HG03460 (cell line): ENCODE measurements at regions not wholly inside any gene's neighbourhood (a gene's known extent, or its start where the extent isn't known, plus 50 kb on each side); places are given as distances from the start of the nearest gene placed in this dataset.

Experiments used
- ATAC-seq: cut with Tn5 transposase; IDR thresholded peaks from one replicate; pipeline ENCODE4 v1.9.1; 2021; ENCODE audit not compliant: unreplicated experiment

- no peak for ATAC-seq
These were observed 151.3 kb downstream of the MAF start for GRCh38 chr16:79449067-79449769.

GRCh38 chr16:79444572-79444971 is 156.0 kb downstream of the MAF start:
- ATAC-seq = no peak

- no peak for ATAC-seq
These were observed 160.6 kb downstream of the MAF start for GRCh38 chr16:79439901-79440300.

- ATAC-seq = no peak
These were observed 162.5 kb downstream of the MAF start for GRCh38 chr16:79437764-79438751.

- ATAC-seq = no peak
These were observed 163.7 kb downstream of the MAF start for GRCh38 chr16:79436885-79437284.

GRCh38 chr16:79434771-79435170 is 165.8 kb downstream of the MAF start:
- ATAC-seq = no peak

GRCh38 chr16:79434092-79434491 is 166.4 kb downstream of the MAF start:
- ATAC-seq = no peak

- ATAC-seq = no peak
These were observed 168.6 kb downstream of the MAF start for GRCh38 chr16:79431923-79432322.

- ATAC-seq = no peak
These were observed 170.3 kb downstream of the MAF start for GRCh38 chr16:79430191-79430678.

GRCh38 chr16:79429381-79430190 is 171.0 kb downstream of the MAF start:
- ATAC-seq = no peak

GRCh38 chr16:79426663-79427062 is 173.9 kb downstream of the MAF start:
- no peak for ATAC-seq

GRCh38 chr16:79422064-79422463 is 178.5 kb downstream of the MAF start:
- no peak for ATAC-seq

GRCh38 chr16:79421126-79421525 is 179.4 kb downstream of the MAF start:
- no peak for ATAC-seq

GRCh38 chr16:79420493-79420892 is 180.0 kb downstream of the MAF start:
- ATAC-seq = no peak

- ATAC-seq = no peak
These were observed 181.4 kb downstream of the MAF start for GRCh38 chr16:79419148-79419547.

- no peak for ATAC-seq
These were observed 182.9 kb downstream of the MAF start for GRCh38 chr16:79417601-79418008.

GRCh38 chr16:79415983-79416640 is 184.4 kb downstream of the MAF start:
- no peak for ATAC-seq

- no peak for ATAC-seq
These were observed 187.7 kb downstream of the MAF start for GRCh38 chr16:79412783-79413225.

- no peak for ATAC-seq
These were observed 188.7 kb downstream of the MAF start for GRCh38 chr16:79411805-79412204.

- no peak for ATAC-seq
These were observed 189.2 kb downstream of the MAF start for GRCh38 chr16:79411357-79411756.
